ENCODE measurements at regions not wholly inside any gene's neighbourhood (a gene's known extent, or its start where the extent isn't known, plus 50 kb on each side); places are given as distances from the start of the nearest gene placed in this dataset.

DNA sequence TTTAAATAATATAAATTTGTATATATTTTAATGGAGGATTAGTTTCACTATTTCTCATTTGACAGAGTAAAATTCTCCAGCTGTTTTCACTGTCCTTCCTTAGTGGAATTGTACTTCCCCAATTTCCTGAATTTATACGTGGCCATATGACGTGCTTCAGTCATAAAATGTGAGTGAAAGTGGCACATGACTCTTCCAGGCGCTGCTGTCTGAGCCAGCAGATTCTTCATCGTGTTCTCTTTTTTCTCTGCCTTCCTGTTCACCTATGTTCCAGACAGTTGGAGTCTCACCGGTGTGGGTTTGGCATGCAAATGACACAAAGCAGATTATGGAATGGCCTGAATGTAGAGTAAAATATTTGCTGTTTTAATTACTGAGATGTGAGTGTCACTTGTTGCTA, 684.1 kb downstream of the SEMA5A start:
- no peak overlapping the region for H3K4me3 ChIP-seq (ENCODE audit: extremely low read depth in 1 of 4, insufficient read depth in 2 of 4, low read depth in 3 of 4, low read length in 4 of 4)
- no peak overlapping the region for H2AK5ac ChIP-seq (ENCODE audit: low read depth, low read length)
- H3K9me3 ChIP-seq (ENCODE audit: insufficient read depth in 2 of 2, low read depth in 1 of 2, low read length in 1 of 2), result no peaks in the 10 kb centered on the region
- H4K5ac ChIP-seq (ENCODE audit: insufficient read length, low read depth, low read length), result no peak overlapping the region
- H3K18ac ChIP-seq (ENCODE audit: extremely low read depth, low read length), result no peak overlapping the region
- ChIA-PET POLR2A (ENCODE audit: partially characterized antibody) (no interaction called here), CTCF (ENCODE audit: partially characterized antibody) (interaction anchor here (1.0 to 2.5 kb wide), 4 partner anchors 18 to 402 kb away, joined by 3 to 10 read pairs (median 6); no protein-coding TSS in a partner anchor)
- no peak overlapping the region for H3K4ac ChIP-seq (replicated peaks; ENCODE audit: insufficient read length, low read depth, low read length)
- no peaks in the 10 kb centered on the region for H3K27me3 ChIP-seq (replicated peaks in 1 of 4; ENCODE audit: control insufficient read depth in 3 of 4, extremely low read depth in 1 of 4, insufficient read depth in 3 of 4, low read length in 3 of 4)
- DNase-seq (ENCODE audit: low read depth in 1 of 2, low spot score in 2 of 2), result no peak
- H3K4me1 ChIP-seq (replicated peaks in 1 of 4; ENCODE audit: control insufficient read depth in 3 of 4, insufficient read depth in 4 of 4, low read length in 3 of 4), result no peaks in the 10 kb centered on the region
- no peak overlapping the region for H2BK5ac ChIP-seq (ENCODE audit: low read depth, low read length)
- no peak overlapping the region for H2BK12ac ChIP-seq (ENCODE audit: low read depth, low read length)
- no peaks in the 10 kb centered on the region for H3K79me2 ChIP-seq (ENCODE audit: control insufficient read depth in 1 of 2, insufficient read depth in 2 of 2, low read length in 2 of 2)
- H2AFZ ChIP-seq (ENCODE audit: low read length), result no peak overlapping the region
- H4K20me1 ChIP-seq (replicated peaks in 1 of 2; ENCODE audit: control insufficient read depth in 1 of 2, insufficient read depth in 2 of 2, low read length in 2 of 2), result no peaks in the 10 kb centered on the region
- H3K23me2 ChIP-seq (ENCODE audit: low read depth, low read length), result no peaks in the 10 kb centered on the region
- no peak overlapping the region for H3K9ac ChIP-seq (replicated peaks in 1 of 4; ENCODE audit: extremely low read depth in 1 of 4, low read depth in 3 of 4, low read length in 3 of 4)
- no peak overlapping the region for H3K4me2 ChIP-seq (ENCODE audit: insufficient read depth in 1 of 2, low read depth in 2 of 2, low read length in 2 of 2)
- H3K27ac ChIP-seq (ENCODE audit: low read depth, low read length), result no peak overlapping the region
- no peak overlapping the region for H4K8ac ChIP-seq (ENCODE audit: extremely low read depth, insufficient read depth, low read length)
- no peak for FAIRE-seq
- H2BK20ac ChIP-seq (ENCODE audit: low read length), result no peak overlapping the region
- no peak overlapping the region for H3K23ac ChIP-seq (ENCODE audit: insufficient read length)
- no peak overlapping the region for H2BK15ac ChIP-seq (ENCODE audit: low read length)
- H3K79me1 ChIP-seq (ENCODE audit: low read depth, low read length), result no peaks in the 10 kb centered on the region
- no peak overlapping the region for H4K91ac ChIP-seq (replicated peaks; ENCODE audit: insufficient read length, low read length)
- no peak overlapping the region for H2BK120ac ChIP-seq (replicated peaks; ENCODE audit: low read depth, low read length)
- no peak overlapping the region for H3K56ac ChIP-seq (replicated peaks; ENCODE audit: insufficient read length, low read depth, low read length)
- H3K36me3 ChIP-seq (ENCODE audit: control insufficient read depth in 2 of 4, insufficient read depth in 4 of 4, low read length in 3 of 4), result no peaks in the 10 kb centered on the region
- WGBS, 2 experiments (ENCODE audit: extremely low coverage in 1 of 2, insufficient coverage in 1 of 2, insufficient read length in 1 of 2, insufficient replicate concordance in 2 of 2, low coverage in 1 of 2, low lambda C conversion rate in 2 of 2, missing lambda C conversion rate in 1 of 2), result 92% methylated on average over 5 of the region's 5 CpGs; no CpG with 5 or more reads in 1 of the 2 experiments
- no peak overlapping the region for H3K14ac ChIP-seq (ENCODE audit: insufficient read length)
- TF ChIP-seq SIN3A (conservative IDR thresholded peaks at IDR 0.05 in 1 of 2, IDR thresholded peaks at IDR 0.05 in 1 of 2; ENCODE audit: low read depth in 1 of 2, low read length in 2 of 2) (no peak), NANOG (IDR thresholded peaks at IDR 0.05; ENCODE audit: insufficient read depth, low read depth, low read length, poor library complexity, severe bottlenecking) (no peak), MAFK (IDR thresholded peaks at IDR 0.05; ENCODE audit: low read depth, low read length) (no peak), SP1 (IDR thresholded peaks at IDR 0.05; ENCODE audit: low read depth, low read length) (no peak), CBX5 (IDR thresholded peaks at IDR 0.05; ENCODE audit: low read depth, low read length) (no peak), ZNF274 (IDR thresholded peaks at IDR 0.05; ENCODE audit: borderline replicate concordance, extremely low read depth, low read length) (no peak), JUN (IDR thresholded peaks at IDR 0.05; ENCODE audit: low read depth, low read length) (no peak), SAP30 (IDR thresholded peaks at IDR 0.05; ENCODE audit: insufficient read depth, insufficient replicate concordance, low read length) (no peak), BCL11A (IDR thresholded peaks at IDR 0.05; ENCODE audit: low read depth in 2 of 2, low read length in 2 of 2) (no peak), CHD1 (IDR thresholded peaks at IDR 0.05; ENCODE audit: low read depth, low read length) (no peak), RNF2 (IDR thresholded peaks at IDR 0.05; ENCODE audit: borderline replicate concordance, low read depth, low read length, missing control alignments, poor library complexity, severe bottlenecking) (no peak)
- TF ChIP-seq, protein P1, sequence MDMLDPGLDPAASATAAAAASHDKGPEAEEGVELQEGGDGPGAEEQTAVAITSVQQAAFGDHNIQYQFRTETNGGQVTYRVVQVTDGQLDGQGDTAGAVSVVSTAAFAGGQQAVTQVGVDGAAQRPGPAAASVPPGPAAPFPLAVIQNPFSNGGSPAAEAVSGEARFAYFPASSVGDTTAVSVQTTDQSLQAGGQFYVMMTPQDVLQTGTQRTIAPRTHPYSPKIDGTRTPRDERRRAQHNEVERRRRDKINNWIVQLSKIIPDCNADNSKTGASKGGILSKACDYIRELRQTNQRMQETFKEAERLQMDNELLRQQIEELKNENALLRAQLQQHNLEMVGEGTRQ (IDR thresholded peaks at IDR 0.05; ENCODE audit: low read length), result no peak

Measured in H1 (cell line).